ENCODE measurements at regions not wholly inside any gene's neighbourhood (a gene's known extent, or its start where the extent isn't known, plus 50 kb on each side); places are given as distances from the start of the nearest gene placed in this dataset.
A peak's percentile ranks its signal among the peaks of the same experiment; 100 is the strongest.

GRCh38 chrX:82333575-82333974 is 1131.7 kb downstream of the SH3BGRL start:
- ChIA-PET CTCF (no interaction called here), POLR2A (no interaction called here)
- WGBS (ENCODE audit: missing lambda C conversion rate), result 0% methylated on average over 1 of the region's 1 CpG
- Histone ChIP-seq H3K4me2 (no peak overlapping the region), H3K27ac (no peak overlapping the region), H3K4me1 (no peaks in the 10 kb centered on the region), H3K9me3 (no peaks in the 10 kb centered on the region), H3K4me3 (no peak overlapping the region)
- DNase-seq (ENCODE audit: low read depth in 1 of 2, low spot score in 1 of 2), result no peak
- no peak for ATAC-seq
- peak; percentile 87 for FAIRE-seq
- no peak for TF ChIP-seq HDAC2 (IDR thresholded peaks at IDR 0.05)
- TF ChIP-seq HOXB13 (CRISPR knock-in tag; IDR thresholded peaks at IDR 0.05; ENCODE audit: low read depth), result no peak
- TF ChIP-seq HES2 (IDR thresholded peaks at IDR 0.05), result no peak
- TF ChIP-seq RARB (CRISPR knock-in tag; IDR thresholded peaks at IDR 0.05), result no peak
- TF ChIP-seq PHF8 (IDR thresholded peaks at IDR 0.05; ENCODE audit: borderline replicate concordance, low read depth), result no peak
- no peak for TF ChIP-seq NPAS2 (CRISPR knock-in tag; IDR thresholded peaks at IDR 0.05; ENCODE audit: borderline replicate concordance)

GRCh38 chrX:82335772-82336171 is 1133.9 kb downstream of the SH3BGRL start:
- CTCF ChIA-PET, result no interaction called here
- H3K27ac ChIP-seq, result no peak overlapping the region
- WGBS (ENCODE audit: missing lambda C conversion rate), result 5% methylated on average over 1 of the region's 1 CpG
- TF ChIP-seq NR3C1 (IDR thresholded peaks at IDR 0.05), result no peak
- TF ChIP-seq MAFK (IDR thresholded peaks at IDR 0.05; ENCODE audit: partially characterized antibody), result no peak
- TF ChIP-seq JUN (IDR thresholded peaks at IDR 0.05), result no peak
- TF ChIP-seq USF2 (IDR thresholded peaks at IDR 0.05), result no peak
- no peak for TF ChIP-seq ATOH8 (CRISPR knock-in tag; IDR thresholded peaks at IDR 0.05; ENCODE audit: low read depth)
- no peak for TF ChIP-seq RAD21 (conservative IDR thresholded peaks at IDR 0.05 in 1 of 2, IDR thresholded peaks at IDR 0.05 in 1 of 2)
- TF ChIP-seq ZFP36 (IDR thresholded peaks at IDR 0.05; ENCODE audit: borderline replicate concordance, partially characterized antibody), result no peak
- TF ChIP-seq CBX2 (IDR thresholded peaks at IDR 0.05; ENCODE audit: borderline replicate concordance, low read depth), result no peak
- no peak for TF ChIP-seq ZNF302 (CRISPR knock-in tag; IDR thresholded peaks at IDR 0.05)
- no peak for TF ChIP-seq GATA3 (IDR thresholded peaks at IDR 0.05; ENCODE audit: borderline replicate concordance)
- TF ChIP-seq RNF2 (IDR thresholded peaks at IDR 0.05; ENCODE audit: borderline replicate concordance, low read depth), result no peak
- no peak for TF ChIP-seq FOSL2 (IDR thresholded peaks at IDR 0.05)
- no peak for TF ChIP-seq FOSL2 (CRISPR knock-in tag; IDR thresholded peaks at IDR 0.05)
- H3K4me1 ChIP-seq, result no peaks in the 10 kb centered on the region
- no peak overlapping the region for H3K4me3 ChIP-seq
- POLR2A ChIA-PET, result no interaction called here
- DNase-seq (ENCODE audit: low read depth in 1 of 2, low spot score in 1 of 2), result no peak
- FAIRE-seq, result peak; percentile 39
- H3K9me3 ChIP-seq, result no peaks in the 10 kb centered on the region
- no peak for ATAC-seq
- H3K4me2 ChIP-seq, result no peak overlapping the region

GRCh38 chrX:82342531-82342930 is 1140.6 kb downstream of the SH3BGRL start:
- no peak for DNase-seq (ENCODE audit: low read depth in 1 of 2, low spot score in 1 of 2)
- TF ChIP-seq CBX8 (IDR thresholded peaks at IDR 0.05) (no peak), ZSCAN20 (CRISPR knock-in tag; IDR thresholded peaks at IDR 0.05) (no peak), JUN (IDR thresholded peaks at IDR 0.05) (no peak), HOXB13 (CRISPR knock-in tag; IDR thresholded peaks at IDR 0.05; ENCODE audit: low read depth) (no peak), EHF (CRISPR knock-in tag; IDR thresholded peaks at IDR 0.05) (no peak), REST (IDR thresholded peaks at IDR 0.05) (no peak), RAD21 (conservative IDR thresholded peaks at IDR 0.05 in 1 of 2, IDR thresholded peaks at IDR 0.05 in 1 of 2) (no peak), RNF2 (IDR thresholded peaks at IDR 0.05; ENCODE audit: borderline replicate concordance, low read depth) (no peak), KDM5A (IDR thresholded peaks at IDR 0.05) (no peak), HOXA7 (CRISPR knock-in tag; IDR thresholded peaks at IDR 0.05) (no peak), RARB (CRISPR knock-in tag; IDR thresholded peaks at IDR 0.05) (no peak), POLR2AphosphoS2 (conservative IDR thresholded peaks at IDR 0.05; ENCODE audit: low read length) (no peak), CBX2 (IDR thresholded peaks at IDR 0.05; ENCODE audit: borderline replicate concordance, low read depth) (no peak), SREBF2 (IDR thresholded peaks at IDR 0.05) (no peak), CHD4 (IDR thresholded peaks at IDR 0.05; ENCODE audit: borderline replicate concordance) (no peak), ATOH8 (CRISPR knock-in tag; IDR thresholded peaks at IDR 0.05; ENCODE audit: low read depth) (no peak)
- H3K27ac ChIP-seq, result no peak overlapping the region
- 3% methylated on average over 3 of the region's 3 CpGs for WGBS (ENCODE audit: missing lambda C conversion rate)
- H3K9me3 ChIP-seq, result no peaks in the 10 kb centered on the region
- H3K4me1 ChIP-seq, result no peaks in the 10 kb centered on the region
- FAIRE-seq, result no peak
- ChIA-PET POLR2A (no interaction called here), CTCF (no interaction called here)
- H3K4me2 ChIP-seq, result no peak overlapping the region
- ATAC-seq, result no peak
- no peak overlapping the region for H3K4me3 ChIP-seq

Measured in A549 (cell line).